K562 (cell line): ENCODE measurements at regions not wholly inside any gene's neighbourhood (a gene's known extent, or its start where the extent isn't known, plus 50 kb on each side); places are given as distances from the start of the nearest gene placed in this dataset.

Experiments
- CTCF ChIP-seq, 3 experiments: IDR thresholded peaks in 2 of 3; conservative IDR thresholded peaks in 1 of 3; 2 replicates each; pipeline ENCODE4 v1.5.1; 2011 to 2012; ENCODE audit warnings: low read length in 3 of 3, mild to moderate bottlenecking in 3 of 3, control low read depth in 2 of 3, improper control_type of control experiment in 1 of 3, inconsistent platforms in 1 of 3, low read depth in 1 of 3, mixed read lengths in 1 of 3, moderate library complexity in 1 of 3; ENCODE audit not compliant: insufficient read depth in 2 of 3
- ETV5 ChIP-seq: sonication (generic); formaldehyde crosslinking; IDR thresholded peaks from 2 replicates; pipeline ENCODE4 v1.4.0; 2020; ENCODE audit warnings: low read depth, mild to moderate bottlenecking, missing genetic modification reagents
- POLR2A ChIP-seq: fragments of 450-650 bp; conservative IDR thresholded peaks from 2 replicates; pipeline ENCODE4 v1.6.1; 2016
- ZNF644 ChIP-seq: fragments of 200-800 bp; sonication (Bioruptor generic); IDR thresholded peaks from 2 replicates; pipeline ENCODE4 v1.6.1; 2016; ENCODE audit warnings: low read depth, missing genetic modification characterization, missing compliant biosample characterization
- TF ChIP-seq, protein P1 (sequence below): sonication (generic); formaldehyde crosslinking; IDR thresholded peaks from 2 replicates; pipeline ENCODE4 v1.8.0; 2022; ENCODE audit warnings: mild to moderate bottlenecking, missing genetic modification reagents

DNA sequence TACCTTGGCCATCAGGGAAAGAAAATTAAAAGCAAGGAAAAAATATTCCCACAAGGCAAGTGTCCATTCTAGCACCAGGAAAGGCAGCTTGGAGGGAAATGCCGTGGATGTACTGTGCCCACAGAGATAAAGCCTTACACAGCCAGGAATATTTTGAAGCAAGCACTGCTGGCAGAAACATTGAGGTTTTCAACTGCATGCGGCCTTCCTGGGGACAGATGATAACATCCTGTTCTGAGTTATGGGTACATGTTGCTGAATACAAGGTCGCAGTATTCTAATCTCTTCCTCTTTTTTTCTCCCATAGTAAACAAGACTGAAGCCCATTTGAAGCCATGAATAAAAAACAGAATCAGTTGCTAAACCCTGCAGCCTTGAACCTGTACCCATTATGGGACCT is 197.1 kb downstream of the BTG1 start:
- TF ChIP-seq, protein P1, sequence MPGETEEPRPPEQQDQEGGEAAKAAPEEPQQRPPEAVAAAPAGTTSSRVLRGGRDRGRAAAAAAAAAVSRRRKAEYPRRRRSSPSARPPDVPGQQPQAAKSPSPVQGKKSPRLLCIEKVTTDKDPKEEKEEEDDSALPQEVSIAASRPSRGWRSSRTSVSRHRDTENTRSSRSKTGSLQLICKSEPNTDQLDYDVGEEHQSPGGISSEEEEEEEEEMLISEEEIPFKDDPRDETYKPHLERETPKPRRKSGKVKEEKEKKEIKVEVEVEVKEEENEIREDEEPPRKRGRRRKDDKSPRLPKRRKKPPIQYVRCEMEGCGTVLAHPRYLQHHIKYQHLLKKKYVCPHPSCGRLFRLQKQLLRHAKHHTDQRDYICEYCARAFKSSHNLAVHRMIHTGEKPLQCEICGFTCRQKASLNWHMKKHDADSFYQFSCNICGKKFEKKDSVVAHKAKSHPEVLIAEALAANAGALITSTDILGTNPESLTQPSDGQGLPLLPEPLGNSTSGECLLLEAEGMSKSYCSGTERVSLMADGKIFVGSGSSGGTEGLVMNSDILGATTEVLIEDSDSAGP (CRISPR knock-in tag): no peak
- no peak for TF ChIP-seq ZNF644 (tag)
- no peak for TF ChIP-seq POLR2A
- TF ChIP-seq ETV5: no peak
- TF ChIP-seq CTCF (IDR thresholded peaks at IDR 0.05 in 2 of 3, conservative IDR thresholded peaks at IDR 0.05 in 1 of 3; ENCODE audit: insufficient read depth in 2 of 3, low read depth in 1 of 3, low read length in 3 of 3): no peak
